Astrocyte (in vitro differentiated cells and primary cell): ENCODE measurements at regions not wholly inside any gene's neighbourhood (a gene's known extent, or its start where the extent isn't known, plus 50 kb on each side); places are given as distances from the start of the nearest gene placed in this dataset.

Experiments
- CTCF ChIP-seq: IDR thresholded peaks from 2 replicates; pipeline ENCODE4 v1.5.1; 2011; ENCODE audit warnings: low read depth, mild to moderate bottlenecking, inconsistent platforms, low read length, moderate library complexity; ENCODE audit not compliant: insufficient read depth
- EZH2 ChIP-seq: IDR thresholded peaks from 2 replicates; pipeline ENCODE4 v1.6.1; 2012; ENCODE audit warnings: mild to moderate bottlenecking, low read length, inconsistent platforms; ENCODE audit not compliant: insufficient read depth

GRCh38 chr16:54703339-54703738 is 227.3 kb upstream of the IRX5 start:
- TF ChIP-seq CTCF (no peak), EZH2 (no peak)
